Motor neuron (in vitro differentiated cells): ENCODE measurements at regions not wholly inside any gene's neighbourhood (a gene's known extent, or its start where the extent isn't known, plus 50 kb on each side); places are given as distances from the start of the nearest gene placed in this dataset.
A peak's percentile ranks its signal among the peaks of the same experiment; 100 is the strongest.

Experiments used
- ATAC-seq, 8 experiments: fragments of 200-7000 bp; cut with Tn5 transposase; replicated peaks in 6 of 8; 2 replicates each; pipeline ENCODE4 v1.8.0; 2021; ENCODE audit warnings: mild to moderate bottlenecking in 8 of 8, moderate library complexity in 8 of 8
- H3K27ac ChIP-seq, 2 donors: fragments of 250-450 bp; sonication (Bioruptor Pico); 2 replicates each; pipeline ENCODE4 v1.9.0; 2021; ENCODE audit warnings: antibody characterized with exemption in 2 of 2, mild to moderate bottlenecking in 2 of 2, moderate library complexity in 1 of 2
- H3K4me1 ChIP-seq, 2 donors: fragments of 250-450 bp; sonication (Bioruptor Pico); replicated peaks in 1 of 2; 2 replicates each; pipeline ENCODE4 v1.6.1; 2021; ENCODE audit warnings: antibody characterized with exemption in 2 of 2, mild to moderate bottlenecking in 2 of 2, moderate library complexity in 1 of 2
- H3K4me3 ChIP-seq, 5 donors: fragments of 250-450 bp; sonication (Bioruptor Pico); 2 replicates each; pipeline ENCODE4 v1.9.0; 2021; ENCODE audit warnings: antibody characterized with exemption in 5 of 5, mild to moderate bottlenecking in 5 of 5, moderate library complexity in 4 of 5
- WGBS, 10 experiments: fragments of 450-650 bp; shearing (Covaris generic); methylation state at CpG; one replicate each; pipeline ENCODE4 v1.0.0; 2022; 5-methylcytosine and 5-hydroxymethylcytosine counted together
- in situ Hi-C, 9 experiments: fragments of 400-800 bp; cut with MboI; loops; one replicate each; pipeline ENCODE4 v1.15.0; 2021; ENCODE audit warnings: low sequenced_read_pairs in 9 of 9, low pct_unique_long_range_greater_than_20kb in 2 of 9; ENCODE audit not compliant: unreplicated experiment in 9 of 9

DNA sequence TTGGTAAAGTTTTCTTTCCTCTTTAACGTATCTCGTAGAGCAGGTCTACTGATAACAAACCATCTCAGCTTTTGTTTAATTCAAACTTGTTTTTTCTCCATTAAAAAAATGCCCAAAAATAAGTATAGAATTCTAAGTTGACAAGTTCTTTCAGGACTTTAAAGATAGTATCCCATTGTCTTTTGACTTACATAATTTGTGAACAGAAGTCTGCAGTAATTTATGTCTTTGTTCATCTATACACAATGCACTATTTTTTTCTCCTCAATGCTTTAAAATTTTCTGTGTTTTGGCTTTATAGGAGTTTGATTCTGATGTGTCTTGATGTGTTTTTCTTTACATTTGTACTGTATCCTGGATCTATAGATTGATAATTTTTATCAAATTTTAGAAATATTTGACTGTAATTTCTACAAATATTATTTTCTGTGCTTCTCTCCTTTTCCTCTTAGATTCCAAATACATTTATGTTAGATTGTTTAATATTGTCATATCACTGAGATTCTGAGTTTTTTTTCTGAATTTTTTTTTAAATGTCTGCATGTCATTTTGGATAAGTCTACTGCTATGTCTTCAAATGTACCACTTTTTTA, 143.3 kb downstream of the FTCDNL1 start:
- no peak for ATAC-seq
- Histone ChIP-seq H3K4me3 (no peak overlapping the region), H3K27ac (no peak overlapping the region), H3K4me1 (no peaks in the 10 kb centered on the region)
- WGBS, 10 experiments = 49 to 100% (median 91%) methylated on average over 1 to 2 of the region's 2 CpGs
- in situ Hi-C loops = no loop called here

DNA sequence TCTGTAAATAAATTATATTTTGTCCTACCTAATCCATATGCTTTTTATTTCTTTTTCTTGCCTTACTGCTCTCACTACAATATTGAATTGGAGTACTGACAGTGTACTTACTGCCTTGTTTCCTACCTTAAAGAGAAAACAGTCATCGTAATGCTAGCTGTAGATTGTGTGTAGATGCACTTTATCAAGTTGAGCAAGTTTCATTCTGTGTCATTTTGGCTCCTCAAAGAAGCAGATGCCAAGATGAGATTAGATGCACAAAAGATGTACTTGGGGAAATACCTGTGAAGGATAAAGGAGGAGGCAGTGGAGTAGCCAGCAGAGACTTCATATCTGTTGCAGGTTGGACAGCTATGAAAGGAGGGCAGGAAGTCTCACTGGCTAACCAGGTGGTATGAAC, 145.5 kb downstream of the FTCDNL1 start:
- WGBS, 10 experiments = 20 to 100% (median 74%) methylated on average over 1 of the region's 1 CpG; no CpG with 5 or more reads in 2 of the 10 experiments
- Histone ChIP-seq H3K4me1 (no peaks in the 10 kb centered on the region), H3K4me3 (no peak overlapping the region), H3K27ac (no peak overlapping the region)
- no peak for ATAC-seq
- in situ Hi-C loops = no loop called here

DNA sequence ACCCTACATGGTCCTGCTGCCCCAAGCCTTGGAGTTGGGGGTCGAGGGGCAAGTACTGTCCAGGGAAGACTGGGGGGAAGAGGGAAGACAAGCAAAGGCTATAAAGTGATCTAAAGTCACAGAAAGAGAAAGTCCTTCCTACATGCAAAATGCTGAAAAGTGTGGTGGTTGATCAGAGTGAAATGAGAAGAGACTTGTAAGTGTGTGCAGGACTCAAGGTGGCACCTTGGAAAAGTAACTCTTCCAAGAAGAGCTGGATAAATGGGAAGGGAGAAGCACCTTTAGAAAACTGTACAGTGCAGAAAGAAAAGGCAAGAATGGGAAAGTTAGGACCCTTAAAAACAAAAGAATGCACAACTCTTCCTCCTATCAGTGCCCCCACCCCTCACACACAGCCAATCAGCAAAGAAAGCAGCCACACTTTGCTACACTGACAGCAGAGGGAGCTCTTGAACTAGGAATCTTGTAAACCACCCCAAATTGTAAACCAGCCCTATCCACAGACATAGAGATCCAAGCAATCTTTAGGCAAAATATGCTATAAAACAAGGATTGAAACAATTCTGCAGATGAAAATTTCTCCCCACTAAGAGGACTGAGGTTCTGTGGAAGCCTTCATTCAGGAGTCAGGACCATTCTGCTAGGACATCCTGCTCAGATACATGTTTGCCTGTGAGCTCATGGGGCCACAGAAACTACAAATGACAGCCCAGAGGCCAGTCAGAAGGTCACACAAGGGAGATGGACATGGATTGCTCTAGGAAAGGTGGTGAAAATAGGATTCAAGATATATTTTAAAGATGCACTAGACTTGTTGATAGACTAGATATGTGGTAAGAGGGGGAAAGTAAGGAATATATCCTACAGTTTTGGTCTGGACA, 146.4 kb downstream of the FTCDNL1 start:
- peak in 3 of 8 experiments; percentile 57 to 88 (median 76) for ATAC-seq
- in situ Hi-C loops = no loop called here
- Histone ChIP-seq H3K27ac (no peak overlapping the region), H3K4me1 (no peaks in the 10 kb centered on the region), H3K4me3 (no peak overlapping the region)
- WGBS, 10 experiments = 0 to 83% (median 57%) methylated on average over 1 of the region's 1 CpG; no CpG with 5 or more reads in 5 of the 10 experiments

DNA sequence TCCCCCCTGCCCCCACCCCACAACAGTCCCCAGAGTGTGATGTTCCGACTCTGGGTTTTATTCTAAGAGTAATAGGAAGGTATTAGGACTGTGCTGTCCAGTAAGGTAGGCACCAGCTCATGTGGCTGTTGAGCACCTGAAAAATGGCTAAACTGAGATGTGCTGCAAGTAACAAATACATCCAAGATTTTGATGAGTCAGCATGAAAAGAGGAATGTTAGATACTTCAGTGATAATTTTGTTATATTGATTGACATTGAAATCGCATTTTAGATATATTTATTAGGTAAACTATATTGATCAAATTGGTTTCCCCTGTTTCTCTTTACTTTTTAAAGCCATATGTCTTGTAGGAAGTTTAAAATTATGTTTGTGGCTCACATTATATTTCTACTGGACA, 147.8 kb downstream of the FTCDNL1 start:
- ATAC-seq = no peak
- Histone ChIP-seq H3K4me1 (no peaks in the 10 kb centered on the region), H3K27ac (no peak overlapping the region), H3K4me3 (no peak overlapping the region)
- 0 to 100% (median 83%) methylated on average over 1 to 2 of the region's 2 CpGs; no CpG with 5 or more reads in 4 of the 10 experiments for WGBS, 10 experiments
- in situ Hi-C loops = no loop called here

DNA sequence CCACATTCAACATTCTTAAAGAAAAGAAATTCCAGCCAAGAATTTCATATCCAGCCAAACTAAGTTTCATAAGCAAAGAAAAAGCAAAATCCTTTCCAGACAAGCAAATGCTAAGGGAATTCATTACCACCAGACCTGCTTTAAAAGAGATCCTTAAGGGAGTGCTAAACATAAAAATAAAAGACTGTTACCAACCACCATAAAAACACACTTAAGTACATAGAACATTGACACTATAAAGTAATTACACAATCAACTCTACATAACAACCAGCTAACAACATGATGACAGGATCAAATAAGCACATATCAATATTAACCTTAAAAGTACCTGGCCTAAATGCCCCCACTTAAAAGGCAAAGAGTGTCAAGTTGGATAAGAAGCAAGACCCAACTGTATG, 153.5 kb downstream of the FTCDNL1 start:
- Histone ChIP-seq H3K4me1 (no peaks in the 10 kb centered on the region), H3K4me3 (no peak overlapping the region), H3K27ac (no peak overlapping the region)
- in situ Hi-C loops = no loop called here
- no peak for ATAC-seq

DNA sequence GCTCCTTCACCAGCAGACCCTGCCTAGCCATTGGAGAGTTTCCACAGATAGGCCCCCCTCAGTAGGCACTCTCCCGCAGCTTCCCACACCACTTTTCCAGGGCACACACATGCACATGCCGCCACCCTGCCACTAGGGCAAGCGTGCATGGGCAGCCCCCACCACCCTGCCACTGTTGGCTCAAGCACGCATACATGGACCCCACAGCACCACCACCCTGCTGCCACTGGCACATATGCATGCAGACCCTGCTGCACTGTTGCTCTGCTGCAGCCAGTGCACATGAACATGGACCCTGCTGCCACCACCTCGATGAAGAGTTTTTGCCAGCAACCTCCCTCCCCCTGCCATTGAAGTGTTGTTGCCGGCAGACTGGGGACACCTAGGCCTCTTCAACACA, 154.9 kb downstream of the FTCDNL1 start:
- no peaks in the 10 kb centered on the region for H3K4me1 ChIP-seq
- no peak overlapping the region for H3K4me3 ChIP-seq
- WGBS, 10 experiments = 57 to 92% (median 80%) methylated on average over 1 to 6 of the region's 6 CpGs; no CpG with 5 or more reads in 4 of the 10 experiments
- ATAC-seq = no peak
- no peak overlapping the region for H3K27ac ChIP-seq
- in situ Hi-C loops = no loop called here

DNA sequence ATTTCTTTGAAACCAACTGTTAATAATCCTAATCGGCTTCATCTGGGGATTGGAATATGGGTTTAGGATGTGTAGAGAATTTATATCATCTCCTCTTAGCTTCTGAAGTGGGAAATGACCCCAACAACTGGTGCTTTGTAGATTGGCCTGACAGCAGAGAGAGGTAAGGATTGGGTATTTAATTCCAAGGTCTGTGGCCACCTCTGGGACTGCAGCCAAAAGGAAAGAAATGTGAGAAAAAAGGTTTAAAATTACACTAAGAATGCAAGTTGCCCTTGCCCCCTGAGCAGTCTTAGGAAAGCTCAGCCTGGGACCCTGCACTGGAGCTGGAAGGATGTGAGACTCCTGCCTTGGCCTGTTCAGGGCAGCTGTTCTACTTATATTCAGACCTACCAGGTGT, 157.1 kb downstream of the FTCDNL1 start:
- in situ Hi-C loops = no loop called here
- no peaks in the 10 kb centered on the region for H3K4me1 ChIP-seq
- no peak overlapping the region for H3K4me3 ChIP-seq
- no peak for ATAC-seq
- WGBS, 10 experiments = 0 to 100% (median 83%) methylated on average over 1 of the region's 1 CpG; no CpG with 5 or more reads in 5 of the 10 experiments
- no peak overlapping the region for H3K27ac ChIP-seq

DNA sequence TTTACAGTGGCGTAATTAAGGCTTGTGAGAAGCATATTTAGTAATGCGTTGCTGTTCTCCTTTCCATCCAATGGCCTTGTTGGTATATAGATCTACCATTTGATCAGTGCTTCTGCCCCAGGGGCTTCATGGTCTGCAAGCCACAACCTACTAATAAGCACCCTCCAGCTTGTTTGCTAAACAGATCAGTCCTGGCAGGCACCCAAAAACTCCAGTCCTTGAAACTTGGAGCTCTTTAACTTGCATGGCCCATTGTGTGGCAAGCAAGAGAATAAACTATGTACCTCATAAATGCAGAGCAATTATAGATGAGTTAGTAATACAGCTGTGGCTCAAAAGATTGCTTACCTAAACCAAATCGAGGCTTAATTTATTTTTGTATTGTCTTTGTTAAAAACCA, 158.5 kb downstream of the FTCDNL1 start:
- Histone ChIP-seq H3K4me3 (no peak overlapping the region), H3K27ac (no peak overlapping the region), H3K4me1 (no peaks in the 10 kb centered on the region)
- WGBS, 10 experiments = 30 to 100% (median 78%) methylated on average over 1 to 3 of the region's 3 CpGs; no CpG with 5 or more reads in 1 of the 10 experiments
- peak in 2 of 8 experiments; percentile 46 to 49 for ATAC-seq
- in situ Hi-C loops = no loop called here

DNA sequence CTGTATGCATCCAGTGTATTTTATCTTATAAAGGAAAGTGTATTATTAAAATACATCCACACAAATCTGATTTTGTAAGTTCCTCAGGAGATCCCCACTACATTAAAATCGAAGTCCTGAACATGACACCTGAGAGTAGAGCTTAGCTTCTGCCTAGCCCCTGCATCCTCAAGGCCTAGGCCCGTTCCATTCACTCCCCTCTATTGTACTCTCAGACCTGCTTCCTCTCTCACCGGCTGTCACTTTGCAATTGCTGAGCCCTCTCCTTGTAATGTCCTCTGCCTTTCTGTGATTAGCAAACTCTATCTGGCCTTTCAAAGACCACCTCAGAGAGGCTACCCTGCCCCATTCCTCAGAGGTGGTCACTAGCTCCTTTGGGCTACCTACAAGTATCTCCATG, 160.8 kb downstream of the FTCDNL1 start:
- Histone ChIP-seq H3K4me1 (no peaks in the 10 kb centered on the region), H3K4me3 (no peak overlapping the region), H3K27ac (no peak overlapping the region)
- in situ Hi-C loops = no loop called here
- ATAC-seq = no peak
- WGBS, 10 experiments = 29 to 80% (median 55%) methylated on average over 1 to 3 of the region's 3 CpGs; no CpG with 5 or more reads in 2 of the 10 experiments

DNA sequence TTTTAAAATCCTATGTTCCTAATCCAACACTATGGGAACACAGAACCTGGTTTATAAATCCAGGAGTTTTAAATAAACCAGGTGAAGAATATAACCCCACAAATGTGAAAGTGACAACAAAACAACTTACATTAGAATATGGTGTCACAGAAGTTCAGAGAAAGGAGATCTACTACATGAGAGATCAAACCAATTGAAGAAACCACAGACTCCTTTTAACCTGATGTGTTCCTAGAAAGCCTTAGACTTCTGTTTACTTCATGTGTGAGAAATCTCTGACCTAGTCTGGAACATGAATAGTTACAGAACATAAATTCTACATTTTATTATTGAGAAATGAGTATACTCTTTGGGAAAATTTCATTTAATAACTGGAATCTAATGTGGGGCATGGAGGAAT, 165.3 kb downstream of the FTCDNL1 start:
- in situ Hi-C loops = no loop called here
- ATAC-seq = no peak
- H3K4me1 ChIP-seq = no peaks in the 10 kb centered on the region
- no peak overlapping the region for H3K27ac ChIP-seq
- no peak overlapping the region for H3K4me3 ChIP-seq

DNA sequence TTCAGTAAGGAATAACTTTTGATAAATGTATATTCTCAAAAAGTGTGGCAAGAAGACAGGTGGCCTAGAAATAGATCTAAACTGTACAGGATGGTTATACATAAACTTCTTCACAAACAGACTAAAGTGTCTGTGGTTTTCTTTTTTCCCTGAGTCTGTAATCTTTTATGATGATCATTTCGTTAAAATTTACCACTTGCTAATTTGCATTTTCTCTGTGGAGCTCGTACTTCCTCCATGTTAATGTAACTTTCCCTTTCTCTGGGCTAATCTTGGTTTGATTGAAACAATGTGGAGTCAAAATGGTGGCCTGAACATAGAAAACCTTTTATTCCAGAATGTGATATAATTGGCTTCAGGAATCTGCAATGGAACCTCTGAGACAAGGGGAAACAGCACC, 166.2 kb downstream of the FTCDNL1 start:
- ATAC-seq = no peak
- no peak overlapping the region for H3K4me3 ChIP-seq
- 0 to 100% (median 55%) methylated on average over 1 to 2 of the region's 2 CpGs for WGBS, 10 experiments
- H3K4me1 ChIP-seq = peaks cover 5 to 6% of the 10 kb centered on the region in 2 donors
- in situ Hi-C loops = no loop called here
- no peak overlapping the region for H3K27ac ChIP-seq

DNA sequence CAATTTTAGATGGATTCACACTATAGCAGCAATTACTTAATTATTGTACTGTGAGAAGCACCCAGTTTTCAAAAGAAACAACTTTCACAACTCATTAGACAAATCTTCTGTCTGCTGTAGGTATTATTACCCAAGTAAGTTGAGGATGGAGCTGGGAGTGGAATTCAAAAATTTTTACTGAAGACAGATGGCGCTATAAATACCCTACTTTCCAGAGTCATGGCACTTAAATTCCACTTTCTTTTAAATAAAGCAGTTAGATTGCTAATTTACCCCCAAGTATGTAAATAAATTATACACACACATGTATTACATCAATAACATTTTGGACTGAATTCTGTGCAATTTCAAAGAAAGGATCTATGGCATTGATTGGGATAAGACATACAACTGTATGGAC, 166.8 kb downstream of the FTCDNL1 start:
- no peak overlapping the region for H3K4me3 ChIP-seq
- in situ Hi-C loops = no loop called here
- WGBS, 10 experiments = 0 to 100% (median 53%) methylated on average over 1 of the region's 1 CpG
- no peak for ATAC-seq
- H3K27ac ChIP-seq = no peak overlapping the region
- H3K4me1 ChIP-seq = peaks cover 9 to 11% of the 10 kb centered on the region in 2 donors

DNA sequence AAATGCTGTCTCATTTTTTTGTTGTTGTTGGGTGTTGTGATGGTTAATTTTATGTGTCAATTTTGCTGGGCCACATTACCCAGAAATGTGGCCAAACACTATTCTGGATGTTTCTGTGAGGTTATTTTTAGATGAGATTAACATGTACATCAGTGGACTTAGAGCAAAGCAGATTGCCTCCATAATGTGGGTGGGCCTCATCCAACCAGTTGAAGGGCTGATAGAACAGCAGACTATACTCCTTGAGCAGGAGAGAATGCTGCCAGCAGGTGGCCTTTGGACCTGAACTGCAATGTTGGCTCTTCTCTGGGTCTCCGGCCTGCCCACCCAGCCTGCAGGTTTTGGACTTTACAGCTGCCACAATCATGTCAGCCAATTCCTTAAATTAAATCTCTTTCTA, 169.0 kb downstream of the FTCDNL1 start:
- Histone ChIP-seq H3K4me1 (peaks cover 9 to 11% of the 10 kb centered on the region in 2 donors), H3K27ac (no peak overlapping the region), H3K4me3 (no peak overlapping the region)
- no peak for ATAC-seq
- 89 to 100% methylated on average over 1 of the region's 1 CpG; no CpG with 5 or more reads in 8 of the 10 experiments for WGBS, 10 experiments
- in situ Hi-C loops = no loop called here

DNA sequence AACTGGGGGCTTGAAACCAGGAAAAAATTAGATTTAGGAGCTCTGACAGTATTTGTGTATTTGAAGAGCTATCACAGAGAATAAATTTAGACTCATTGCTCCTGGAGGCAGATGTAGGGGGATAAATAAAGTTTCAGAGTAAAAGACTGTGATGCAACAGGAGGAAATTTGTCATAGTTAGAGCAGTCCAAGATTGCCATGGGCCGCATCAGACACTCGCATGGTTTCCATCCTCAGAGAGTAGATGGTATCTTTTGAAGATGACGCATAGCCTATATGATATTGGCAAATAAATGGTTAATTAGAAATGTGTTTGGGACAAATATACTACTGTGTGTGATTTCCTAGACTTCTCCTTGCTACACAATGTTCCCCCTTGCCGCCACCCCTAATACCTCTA, 170.5 kb downstream of the FTCDNL1 start:
- no peak for ATAC-seq
- WGBS, 10 experiments = 60 to 100% (median 94%) methylated on average over 1 to 4 of the region's 4 CpGs; no CpG with 5 or more reads in 2 of the 10 experiments
- Histone ChIP-seq H3K4me1 (peaks cover 9 to 11% of the 10 kb centered on the region in 2 donors), H3K27ac (no peak overlapping the region), H3K4me3 (no peak overlapping the region)
- in situ Hi-C loops = no loop called here
